H9 (cell line): ENCODE measurements at regions not wholly inside any gene's neighbourhood (a gene's known extent, or its start where the extent isn't known, plus 50 kb on each side); places are given as distances from the start of the nearest gene placed in this dataset.

Experiments
- DNase-seq: peaks from one replicate; pipeline ENCODE4 v3.0.0-alpha.2; 2017
- H2AFZ ChIP-seq: one replicate; pipeline ENCODE4 v1.6.1; 2013; ENCODE audit warnings: mild to moderate bottlenecking, low read length, control low read depth, moderate library complexity
- H2AK5ac ChIP-seq: 2 replicates; pipeline ENCODE4 v1.6.1; 2013; ENCODE audit warnings: low read length, control low read depth, mixed read lengths; ENCODE audit not compliant: insufficient read length
- H2BK120ac ChIP-seq: one replicate; pipeline ENCODE4 v1.6.1; 2013; ENCODE audit warnings: low read depth, mild to moderate bottlenecking, low read length, control low read depth, inconsistent platforms; ENCODE audit not compliant: poor library complexity, severe bottlenecking
- H2BK12ac ChIP-seq: 2 replicates; pipeline ENCODE4 v1.6.1; 2013; ENCODE audit warnings: low read length, control low read depth, mixed read lengths, low read depth; ENCODE audit not compliant: insufficient read length
- H2BK15ac ChIP-seq: 2 replicates; pipeline ENCODE4 v1.6.1; 2013; ENCODE audit warnings: low read depth, low read length, control low read depth
- H2BK20ac ChIP-seq: one replicate; pipeline ENCODE4 v1.6.1; 2013; ENCODE audit warnings: low read depth, mild to moderate bottlenecking, low read length, control low read depth, inconsistent platforms; ENCODE audit not compliant: poor library complexity, severe bottlenecking
- H2BK5ac ChIP-seq: 2 replicates; pipeline ENCODE4 v1.6.1; 2013; ENCODE audit warnings: low read length, control low read depth, mixed read lengths; ENCODE audit not compliant: insufficient read length
- H3K14ac ChIP-seq: 2 replicates; pipeline ENCODE4 v1.6.1; 2013; ENCODE audit warnings: low read length, control low read depth; ENCODE audit not compliant: insufficient read depth
- H3K18ac ChIP-seq: 2 replicates; pipeline ENCODE4 v1.6.1; 2013; ENCODE audit warnings: low read depth, mild to moderate bottlenecking, mixed read lengths, low read length, control low read depth; ENCODE audit not compliant: insufficient read length
- H3K23ac ChIP-seq: 2 replicates; pipeline ENCODE4 v1.6.1; 2013; ENCODE audit warnings: low read length, control low read depth, mixed read lengths, low read depth; ENCODE audit not compliant: insufficient read length
- H3K23me2 ChIP-seq: 2 replicates; pipeline ENCODE4 v1.6.1; 2013; ENCODE audit warnings: low read depth, mild to moderate bottlenecking, mixed read lengths, low read length, control low read depth; ENCODE audit not compliant: insufficient read length, poor library complexity, severe bottlenecking
- H3K27ac ChIP-seq: 2 replicates; pipeline ENCODE4 v1.5.1; 2013; ENCODE audit warnings: low read length, control low read depth, mixed read lengths, low read depth; ENCODE audit not compliant: insufficient read length
- H3K27me3 ChIP-seq: 2 replicates; pipeline ENCODE4 v1.6.1; 2013; ENCODE audit warnings: low read length, control low read depth, inconsistent platforms; ENCODE audit not compliant: insufficient read depth
- H3K4ac ChIP-seq: 2 replicates; pipeline ENCODE4 v1.6.1; 2013; ENCODE audit warnings: low read depth, mild to moderate bottlenecking, control low read depth, inconsistent platforms, low read length, moderate library complexity
- H3K4me1 ChIP-seq: 2 replicates; pipeline ENCODE4 v1.6.1; 2013; ENCODE audit warnings: low read length, control low read depth, inconsistent platforms; ENCODE audit not compliant: insufficient read depth
- H3K4me2 ChIP-seq: 2 replicates; pipeline ENCODE4 v1.6.1; 2013; ENCODE audit warnings: low read length, control low read depth, mixed read lengths; ENCODE audit not compliant: insufficient read length, insufficient read depth
- H3K56ac ChIP-seq: 2 replicates; pipeline ENCODE4 v1.6.1; 2013; ENCODE audit warnings: low read depth, mild to moderate bottlenecking, mixed read lengths, low read length, control low read depth; ENCODE audit not compliant: insufficient read length
- H3K79me1 ChIP-seq: 2 replicates; pipeline ENCODE4 v1.6.1; 2013; ENCODE audit warnings: low read depth, mild to moderate bottlenecking, moderate library complexity, low read length, control low read depth, inconsistent platforms; ENCODE audit not compliant: insufficient read depth, poor library complexity, severe bottlenecking
- H3K79me2 ChIP-seq: 2 replicates; pipeline ENCODE4 v1.6.1; 2013; ENCODE audit warnings: low read length, control low read depth, inconsistent platforms; ENCODE audit not compliant: insufficient read depth
- H3K9ac ChIP-seq: 2 replicates; pipeline ENCODE4 v1.6.1; 2013; ENCODE audit warnings: low read length, control low read depth, mixed read lengths; ENCODE audit not compliant: insufficient read length; ENCODE audit errors: extremely low read depth
- H3K9me3 ChIP-seq: one replicate; pipeline ENCODE4 v1.6.1; 2013; ENCODE audit warnings: low read depth, low read length, inconsistent platforms; ENCODE audit not compliant: control insufficient read depth
- H3T11ph ChIP-seq: one replicate; pipeline ENCODE4 v1.6.1; 2013; ENCODE audit warnings: mild to moderate bottlenecking, low read length, control low read depth, inconsistent platforms
- H4K20me1 ChIP-seq: one replicate; pipeline ENCODE4 v1.6.1; 2013; ENCODE audit not compliant: control insufficient read depth, insufficient read length, insufficient read depth
- H4K5ac ChIP-seq: 2 replicates; pipeline ENCODE4 v1.6.1; 2013; ENCODE audit warnings: low read depth, mild to moderate bottlenecking, mixed read lengths, low read length, control low read depth; ENCODE audit not compliant: insufficient read length
- H4K8ac ChIP-seq: replicated peaks from 2 replicates; pipeline ENCODE4 v1.6.1; 2013; ENCODE audit warnings: low read length, control low read depth, mixed read lengths, low read depth; ENCODE audit not compliant: insufficient read length
- H4K91ac ChIP-seq: 2 replicates; pipeline ENCODE4 v1.6.1; 2013; ENCODE audit warnings: low read depth, mild to moderate bottlenecking, moderate library complexity, mixed read lengths, low read length, control low read depth; ENCODE audit not compliant: insufficient read length
- H3K27ac Mint-ChIP-seq, 3 experiments: 2 replicates in 2 of 3; 3 replicates in 1 of 3; pipeline ENCODE4 v1.8.0; 2020 to 2021; ENCODE audit warnings: mixed read lengths in 3 of 3, mild to moderate bottlenecking in 1 of 3, moderate library complexity in 1 of 3
- H3K27me3 Mint-ChIP-seq: 2 replicates; pipeline ENCODE4 v1.8.0; 2021; ENCODE audit warnings: low read depth, mild to moderate bottlenecking, moderate library complexity, mixed read lengths
- H3K36me3 Mint-ChIP-seq, 3 experiments: 2 replicates in 2 of 3; 3 replicates in 1 of 3; pipeline ENCODE4 v1.8.0; 2020 to 2021; ENCODE audit warnings: low read depth in 3 of 3, mixed read lengths in 3 of 3; ENCODE audit not compliant: insufficient read depth in 1 of 3
- H3K4me1 Mint-ChIP-seq, 2 experiments: 2 replicates each; pipeline ENCODE4 v1.8.0; 2020; ENCODE audit warnings: mixed read lengths in 2 of 2
- H3K4me3 Mint-ChIP-seq, 2 experiments: 2 replicates in 1 of 2; 3 replicates in 1 of 2; pipeline ENCODE4 v1.8.0; 2020 to 2021; ENCODE audit warnings: mild to moderate bottlenecking in 2 of 2, mixed read lengths in 2 of 2, moderate library complexity in 1 of 2
- H3K9me3 Mint-ChIP-seq, 2 experiments: 2 replicates in 1 of 2; 3 replicates in 1 of 2; pipeline ENCODE4 v1.8.0; 2020; ENCODE audit warnings: mild to moderate bottlenecking in 2 of 2, mixed read lengths in 2 of 2, moderate library complexity in 1 of 2
- CTCF ChIP-seq: fragments of 200-600 bp; sonication (generic); conservative IDR thresholded peaks from 3 replicates; pipeline ENCODE4 v1.8.0; 2021; ENCODE audit warnings: antibody characterized with exemption, mild to moderate bottlenecking
- WGBS: extraction: QIAGEN DNeasy Blood & Tissue Kit; methylation state at CpG from one replicate; pipeline ENCODE4 v1.1.7; 2013; ENCODE audit warnings: missing lambda C conversion rate, low lambda C conversion rate, mixed read lengths; ENCODE audit not compliant: insufficient read length; ENCODE audit errors: extremely low coverage; 5-methylcytosine and 5-hydroxymethylcytosine counted together

GRCh38 chr1:4557949-4558348 lies 96.5 kb upstream of the AJAP1 start:
- WGBS = no CpG with 5 or more reads among the region's 5 CpGs

More at GRCh38 chr1:4557949-4558348, 96.5 kb upstream of the AJAP1 start:
- Histone ChIP-seq H2AK5ac (no peak overlapping the region), H3K27ac (no peak overlapping the region), H2BK20ac (no peak overlapping the region), H3K27me3 (no peaks in the 10 kb centered on the region), H4K5ac (no peak overlapping the region), H3K56ac (no peak overlapping the region), H2AFZ (no peak overlapping the region), H3K4me2 (no peak overlapping the region), H2BK120ac (no peak overlapping the region), H3K79me2 (no peaks in the 10 kb centered on the region), H4K8ac (no peak overlapping the region), H2BK12ac (no peak overlapping the region), H3K9me3 (no peaks in the 10 kb centered on the region), H3K18ac (no peak overlapping the region), H3K4me1 (no peaks in the 10 kb centered on the region), H4K20me1 (no peaks in the 10 kb centered on the region), H3K4ac (no peak overlapping the region), H2BK5ac (no peak overlapping the region), H3K23me2 (no peaks in the 10 kb centered on the region), H3K9ac (no peak overlapping the region), H3K23ac (no peak overlapping the region), H3K79me1 (no peaks in the 10 kb centered on the region), H3K14ac (no peak overlapping the region), H4K91ac (no peak overlapping the region), H3T11ph (no peak overlapping the region), H2BK15ac (no peak overlapping the region)
- Mint-ChIP-seq H3K9me3 (no peaks in the 10 kb centered on the region; a peak in 1 of 5 replicates), H3K27ac (no peak overlapping the region), H3K4me1 (peaks cover 4% of the 10 kb centered on the region in 2 experiments), H3K36me3 (no peaks in the 10 kb centered on the region), H3K4me3 (no peak overlapping the region), H3K27me3 (peaks cover 32% of the 10 kb centered on the region)
- DNase-seq = no peak
- TF ChIP-seq CTCF = no peak
